Transverse colon (tissue), 4 donors: ENCODE measurements at regions not wholly inside any gene's neighbourhood (a gene's known extent, or its start where the extent isn't known, plus 50 kb on each side); places are given as distances from the start of the nearest gene placed in this dataset.
A peak's percentile ranks its signal among the peaks of the same experiment; 100 is the strongest.

Experiments used
- DNase-seq: peaks from one replicate; pipeline ENCODE4 v3.0.0-alpha.2; 2019
- H3K27ac ChIP-seq, 4 donors: fragments of 200-600 bp; sonication (generic); 2 replicates each; pipeline ENCODE4 v1.5.1; 2016 to 2018; ENCODE audit warnings: inconsistent platforms in 4 of 4
- H3K27me3 ChIP-seq: fragments of 200-600 bp; sonication (generic); 2 replicates; pipeline ENCODE4 v1.5.1; 2017; ENCODE audit warnings: inconsistent platforms
- H3K36me3 ChIP-seq, 4 donors: fragments of 200-600 bp; sonication (generic); 2 replicates each; pipeline ENCODE4 v1.5.1; 2017 to 2019; ENCODE audit warnings: inconsistent platforms in 4 of 4
- H3K4me1 ChIP-seq, 4 donors: fragments of 200-600 bp; sonication (generic); 2 replicates each; pipeline ENCODE4 v1.5.1; 2017 to 2020; ENCODE audit warnings: inconsistent platforms in 4 of 4
- H3K4me3 ChIP-seq, 4 donors: fragments of 200-600 bp; sonication (generic); 1 replicate in 1 of 4; 2 replicates in 3 of 4; pipeline versions ENCODE4 v1.5.1 to v1.6.1; 2017 to 2019; ENCODE audit warnings: inconsistent platforms in 4 of 4
- H3K9me3 ChIP-seq, 2 donors: fragments of 200-600 bp; sonication (generic); 2 replicates each; pipeline ENCODE4 v1.5.1; 2017 to 2019; ENCODE audit warnings: inconsistent platforms in 2 of 2
- CTCF ChIP-seq, 5 experiments: fragments of 200-600 bp in 3 of 5; fragments of 450-650 bp in 2 of 5; sonication (generic) in 3 of 5; IDR thresholded peaks; 1 replicate in 2 of 5; 2 replicates in 3 of 5; pipeline ENCODE4 v1.5.1; 2016 to 2017; ENCODE audit warnings: antibody characterized with exemption in 5 of 5, inconsistent platforms in 3 of 5, mild to moderate bottlenecking in 2 of 5, moderate library complexity in 1 of 5
- EP300 ChIP-seq: sonication (generic); formaldehyde crosslinking; IDR thresholded peaks from one replicate; pipeline ENCODE4 v1.6.1; 2017; ENCODE audit warnings: antibody characterized with exemption, low read depth
- POLR2A ChIP-seq: fragments of 450-650 bp; IDR thresholded peaks from one replicate; pipeline ENCODE4 v1.6.1; 2016; ENCODE audit warnings: antibody characterized with exemption, mild to moderate bottlenecking, moderate library complexity
- POLR2AphosphoS5 ChIP-seq, 3 donors: sonication (generic); formaldehyde crosslinking; IDR thresholded peaks; one replicate each; pipeline ENCODE4 v1.6.1; 2016; ENCODE audit warnings: antibody characterized with exemption in 3 of 3
- whole genome bisulfite sequencing, 2 donors: methylation state at CpG; one replicate each; pipeline ENCODE4 v1.1.5; 2018; ENCODE audit warnings: low coverage in 1 of 2; 5-methylcytosine and 5-hydroxymethylcytosine counted together
- in situ Hi-C, 4 donors: fragments of 200-750 bp; cut with MboI; loops; one replicate each; pipeline versions ENCODE4 v1.15.0 to v1.15.1; 2017; ENCODE audit warnings: low sequenced_read_pairs in 3 of 4, low pct_ligation_motif_present in 1 of 4, low pct_unique_long_range_greater_than_20kb in 1 of 4
- intact Hi-C: fragments of 100-400 bp; cut with DNase I; formaldehyde crosslinking; loops from one replicate; pipeline ENCODE4 v1.15.1; 2023; ENCODE audit warnings: low total_unique reads

GRCh38 chr6:170041526-170041925 is 249.4 kb downstream of the DLL1 start:
- in situ Hi-C loops: no loop called here
- TF ChIP-seq CTCF (IDR thresholded peaks at IDR 0.05): no peak
- TF ChIP-seq POLR2A: no peak
- no peak for TF ChIP-seq EP300
- no peak for TF ChIP-seq POLR2AphosphoS5 (IDR thresholded peaks at IDR 0.05)
- Histone ChIP-seq H3K27ac (no peak overlapping the region), H3K36me3 (no peaks in the 10 kb centered on the region), H3K9me3 (no peaks in the 10 kb centered on the region), H3K4me3 (no peak overlapping the region), H3K27me3 (no peaks in the 10 kb centered on the region), H3K4me1 (peaks cover 4 to 10% (median 7%) of the 10 kb centered on the region in 4 donors)
- WGBS, 2 donors: 76% methylated on average over 6 of the region's 6 CpGs; no CpG with 5 or more reads in 1 of the 2 donors
- intact Hi-C loops: no loop called here
- no peak for DNase-seq

DNA sequence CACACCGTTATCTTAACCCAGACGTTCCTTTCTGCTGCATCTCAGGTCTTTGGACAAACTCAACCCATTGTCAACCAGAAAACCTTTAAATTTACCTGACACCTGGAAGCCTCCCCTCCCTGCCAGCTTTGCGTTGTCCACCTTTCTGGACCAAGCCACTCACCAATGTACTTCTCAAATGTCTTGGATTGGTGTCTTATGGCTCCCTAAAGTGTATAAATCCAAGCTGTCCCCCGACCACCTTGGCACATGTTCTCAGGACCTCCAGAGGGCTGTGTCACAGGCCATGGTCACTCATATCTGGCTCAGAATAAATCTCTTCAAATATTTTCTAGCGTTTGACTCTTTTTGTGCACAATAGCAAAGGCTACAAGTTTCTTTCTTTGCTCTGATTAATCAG is 250.0 kb downstream of the DLL1 start:
- H3K27me3 ChIP-seq: no peaks in the 10 kb centered on the region
- H3K4me3 ChIP-seq: no peak overlapping the region
- peaks cover 0 to 11% (median 3%) of the 10 kb centered on the region in 4 donors for H3K4me1 ChIP-seq
- H3K9me3 ChIP-seq: no peaks in the 10 kb centered on the region
- intact Hi-C loops (no loop called here), in situ Hi-C loops (no loop called here)
- no peak for DNase-seq
- H3K36me3 ChIP-seq: no peaks in the 10 kb centered on the region
- no peak overlapping the region for H3K27ac ChIP-seq
- WGBS, 2 donors: 69 to 84% methylated on average over 3 to 5 of the region's 5 CpGs
- TF ChIP-seq POLR2AphosphoS5 (IDR thresholded peaks at IDR 0.05): no peak
- TF ChIP-seq POLR2A: no peak
- TF ChIP-seq CTCF (IDR thresholded peaks at IDR 0.05): no peak
- no peak for TF ChIP-seq EP300

DNA sequence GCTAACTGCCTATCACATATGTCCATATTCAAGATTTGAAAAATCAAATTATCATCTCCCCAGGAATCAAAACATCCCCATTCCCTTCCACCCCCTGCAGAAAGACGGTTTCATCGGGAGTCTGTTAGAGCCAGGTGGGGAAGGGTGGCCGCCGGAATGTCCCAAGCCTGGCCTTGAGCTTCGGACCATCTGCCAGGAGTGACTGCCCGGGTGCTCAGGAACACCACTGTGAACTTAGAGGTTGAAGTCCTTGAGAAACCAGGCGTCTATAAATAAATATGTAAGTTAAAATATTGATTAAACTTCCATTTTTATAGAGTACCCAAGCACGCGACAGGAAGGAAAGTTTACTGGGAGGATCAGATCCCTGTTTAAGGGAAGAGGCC is 250.8 kb downstream of the DLL1 start:
- no peaks in the 10 kb centered on the region for H3K27me3 ChIP-seq
- H3K4me3 ChIP-seq: no peak overlapping the region
- no peaks in the 10 kb centered on the region for H3K36me3 ChIP-seq
- H3K27ac ChIP-seq: no peak overlapping the region
- no peaks in the 10 kb centered on the region for H3K9me3 ChIP-seq
- in situ Hi-C loops: no loop called here
- intact Hi-C loops: no loop called here
- 84% methylated on average over 4 to 9 of the region's 9 CpGs for WGBS, 2 donors
- no peak for DNase-seq
- no peak for TF ChIP-seq POLR2A
- TF ChIP-seq POLR2AphosphoS5 (IDR thresholded peaks at IDR 0.05): no peak
- no peak for TF ChIP-seq CTCF (IDR thresholded peaks at IDR 0.05)
- no peak for TF ChIP-seq EP300
- peaks cover 0 to 11% (median 3%) of the 10 kb centered on the region in 4 donors for H3K4me1 ChIP-seq

DNA sequence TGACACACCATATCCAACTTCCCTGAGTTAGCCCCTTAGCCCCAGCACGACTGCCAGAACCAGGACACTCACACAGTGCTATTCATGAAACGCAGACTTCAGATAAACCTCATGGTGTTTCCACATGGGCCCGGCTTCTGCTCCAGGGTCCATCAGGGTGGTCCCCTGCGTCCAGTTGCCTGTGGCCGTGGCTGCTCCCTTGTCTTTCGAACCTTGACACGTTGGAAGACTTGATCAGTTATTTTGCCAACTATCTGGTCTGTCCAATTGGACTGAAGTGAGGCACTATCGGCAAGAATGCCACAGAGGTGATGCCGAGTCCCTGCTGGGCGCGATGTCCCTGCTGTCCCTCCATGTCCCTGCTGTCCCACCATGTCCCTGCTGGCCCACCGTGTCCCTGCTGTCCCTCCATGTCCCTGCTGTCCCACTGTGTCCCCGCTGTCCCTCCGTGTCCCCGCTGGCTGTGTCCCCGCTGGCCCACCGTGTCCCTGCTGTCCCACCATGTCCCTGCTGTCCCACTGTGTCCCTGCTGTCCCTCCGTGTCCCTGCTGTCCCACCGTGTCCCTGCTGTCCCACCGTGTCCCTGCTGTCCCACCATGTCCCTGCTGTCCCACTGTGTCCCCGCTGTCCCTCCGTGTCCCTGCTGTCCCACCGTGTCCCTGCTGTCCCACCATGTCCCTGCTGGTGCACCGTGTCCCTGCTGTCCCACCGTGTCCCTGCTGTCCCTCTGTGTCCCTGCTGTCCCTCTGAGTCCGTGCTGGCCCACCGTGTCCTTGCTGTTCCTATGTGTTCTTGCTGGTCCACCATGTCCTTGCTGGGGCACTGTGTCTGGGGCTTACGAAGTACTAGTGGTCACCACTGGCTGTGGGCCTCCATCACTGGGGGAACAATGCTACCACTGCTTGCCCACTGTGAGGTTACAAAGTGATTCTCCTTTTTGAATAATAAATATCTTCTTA is 251.4 kb downstream of the DLL1 start:
- in situ Hi-C loops (no loop called here), intact Hi-C loops (no loop called here)
- Histone ChIP-seq H3K9me3 (no peaks in the 10 kb centered on the region), H3K36me3 (no peaks in the 10 kb centered on the region), H3K4me3 (no peak overlapping the region), H3K27me3 (no peaks in the 10 kb centered on the region), H3K27ac (peak overlapping the region in 1 of 4 donors; percentile 49), H3K4me1 (peaks cover 0 to 11% (median 3%) of the 10 kb centered on the region in 4 donors)
- WGBS, 2 donors: 69 to 100% methylated on average over 1 to 23 of the region's 28 CpGs
- no peak for DNase-seq
- TF ChIP-seq POLR2AphosphoS5 (IDR thresholded peaks at IDR 0.05) (no peak), POLR2A (no peak), CTCF (IDR thresholded peaks at IDR 0.05) (no peak), EP300 (no peak)
